ENCODE measurements at regions not wholly inside any gene's neighbourhood (a gene's known extent, or its start where the extent isn't known, plus 50 kb on each side); places are given as distances from the start of the nearest gene placed in this dataset.
"Not testable (repeated sequence)": the region's sequence is repeated elsewhere in the genome, so short reads cannot be mapped to it uniquely, and the experiment has no call there.

GRCh38 chr10:63683686-63684085, 162.5 kb downstream of the REEP3 start:
- Histone ChIP-seq H3K27ac (no peak overlapping the region), H3K9me3 (no peaks in the 10 kb centered on the region), H3K27me3 (no peaks in the 10 kb centered on the region), H3K4me3 (no peak overlapping the region), H3K4me1 (no peaks in the 10 kb centered on the region), H3K36me3 (no peaks in the 10 kb centered on the region)
- 88 to 93% methylated on average over 7 to 9 of the region's 9 CpGs for WGBS, 2 donors
- no peak for DNase-seq
- no peak for TF ChIP-seq POLR2A (IDR thresholded peaks at IDR 0.05)
- no peak for TF ChIP-seq CTCF (IDR thresholded peaks at IDR 0.05)
- intact Hi-C loops (cut with DNase I) = no loop called here

GRCh38 chr10:63684257-63684936, 163.2 kb downstream of the REEP3 start:
- Histone ChIP-seq H3K4me1 (no peaks in the 10 kb centered on the region), H3K27me3 (no peaks in the 10 kb centered on the region), H3K4me3 (no peak overlapping the region), H3K36me3 (no peaks in the 10 kb centered on the region), H3K27ac (no peak overlapping the region), H3K9me3 (no peaks in the 10 kb centered on the region)
- TF ChIP-seq CTCF (IDR thresholded peaks at IDR 0.05) = no peak
- TF ChIP-seq POLR2A (IDR thresholded peaks at IDR 0.05) = no peak
- no peak for DNase-seq
- 88 to 93% methylated on average over 6 of the region's 6 CpGs for WGBS, 2 donors
- intact Hi-C loops (cut with DNase I) = no loop called here

GRCh38 chr10:63689768-63690167, 168.6 kb downstream of the REEP3 start:
- Histone ChIP-seq H3K9me3 (no peaks in the 10 kb centered on the region), H3K27me3 (no peaks in the 10 kb centered on the region), H3K27ac (no peak overlapping the region), H3K4me1 (peaks cover 0 to 7% (median 6%) of the 10 kb centered on the region in 3 donors), H3K36me3 (no peaks in the 10 kb centered on the region), H3K4me3 (no peak overlapping the region)
- no peak for TF ChIP-seq CTCF (IDR thresholded peaks at IDR 0.05)
- TF ChIP-seq POLR2A (IDR thresholded peaks at IDR 0.05) = no peak
- intact Hi-C loops (cut with DNase I) = no loop called here
- no peak for DNase-seq

- no peak for DNase-seq
- H3K27ac ChIP-seq = peak overlapping the region in 1 of 4 donors; percentile 32
- H3K4me1 ChIP-seq = peaks cover 0 to 7% (median 6%) of the 10 kb centered on the region in 3 donors
- TF ChIP-seq POLR2A (IDR thresholded peaks at IDR 0.05) (no peak), CTCF (IDR thresholded peaks at IDR 0.05) (no peak)
- no peaks in the 10 kb centered on the region for H3K9me3 ChIP-seq
- WGBS, 2 donors = 59 to 87% methylated on average over 2 of the region's 2 CpGs
- H3K4me3 ChIP-seq = no peak overlapping the region
- no peaks in the 10 kb centered on the region for H3K27me3 ChIP-seq
- intact Hi-C loops (cut with DNase I) = no loop called here
- H3K36me3 ChIP-seq = no peaks in the 10 kb centered on the region
Measured at GRCh38 chr10:63692220-63692896, 171.2 kb downstream of the REEP3 start.

GRCh38 chr10:63693021-63693420, 171.8 kb downstream of the REEP3 start:
- H3K9me3 ChIP-seq; H3K27me3 ChIP-seq; H3K4me3 ChIP-seq; H3K36me3 ChIP-seq; H3K4me1 ChIP-seq; DNase-seq; intact Hi-C loops (cut with DNase I); H3K27ac ChIP-seq: not testable (repeated sequence)
- WGBS, 2 donors = 41 to 62% methylated on average over 1 of the region's 1 CpG

All from esophagus squamous epithelium (tissue), 5 donors.